ENCODE measurements at regions not wholly inside any gene's neighbourhood (a gene's known extent, or its start where the extent isn't known, plus 50 kb on each side); places are given as distances from the start of the nearest gene placed in this dataset.

- no peaks in the 10 kb centered on the region for H3K79me2 ChIP-seq (ENCODE audit: insufficient read depth, low read depth)
- H3K4me2 ChIP-seq, result no peak overlapping the region
- no peak overlapping the region for H3K4me3 ChIP-seq (IDR thresholded peaks at IDR 0.05; ENCODE audit: insufficient read depth, low read depth, low read length)
- H3K36me3 ChIP-seq (ENCODE audit: insufficient read depth), result no peaks in the 10 kb centered on the region
- TF ChIP-seq CTCF (conservative IDR thresholded peaks at IDR 0.05; ENCODE audit: low read depth, low read length), result no peak
- H3K4me1 ChIP-seq (ENCODE audit: low read depth, poor library complexity, severe bottlenecking), result no peaks in the 10 kb centered on the region
- no peak overlapping the region for H3K9ac ChIP-seq
- no peak overlapping the region for H3K27ac ChIP-seq
- no peaks in the 10 kb centered on the region for H3K27me3 ChIP-seq (ENCODE audit: insufficient read depth, low read depth)
- H2AFZ ChIP-seq (ENCODE audit: low read depth), result no peak overlapping the region
- no peaks in the 10 kb centered on the region for H4K20me1 ChIP-seq (ENCODE audit: insufficient read depth)
These were observed 156.9 kb downstream of the RASSF9 start for GRCh38 chr12:85679296-85679695.

GRCh38 chr12:85680881-85681280 is 155.3 kb downstream of the RASSF9 start:
- no peak for TF ChIP-seq CTCF (conservative IDR thresholded peaks at IDR 0.05; ENCODE audit: low read depth, low read length)

DNA sequence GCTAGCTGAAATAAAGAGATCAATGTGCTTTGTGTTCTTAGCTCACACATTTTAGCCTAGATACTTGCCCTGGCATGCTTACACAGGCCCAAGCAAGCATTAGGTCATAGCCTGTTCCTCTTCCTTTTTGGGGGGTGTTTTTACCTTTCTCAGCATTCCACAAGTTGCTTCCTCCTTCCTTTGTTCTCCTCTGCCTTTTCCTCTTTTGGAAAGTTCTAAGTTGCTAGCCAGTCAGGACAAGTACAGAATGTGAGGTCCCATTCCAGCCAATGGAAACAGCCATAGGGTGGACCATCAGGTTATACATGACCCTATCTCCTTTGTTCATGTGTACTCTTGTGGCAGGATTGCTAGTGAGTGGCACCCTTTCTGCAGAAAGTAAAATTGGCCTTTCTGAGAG is 154.9 kb downstream of the RASSF9 start:
- Histone ChIP-seq H4K20me1 (ENCODE audit: insufficient read depth) (no peaks in the 10 kb centered on the region), H3K27ac (no peak overlapping the region), H3K36me3 (ENCODE audit: insufficient read depth) (no peaks in the 10 kb centered on the region), H2AFZ (ENCODE audit: low read depth) (no peak overlapping the region), H3K4me3 (IDR thresholded peaks at IDR 0.05; ENCODE audit: insufficient read depth, low read depth, low read length) (no peak overlapping the region), H3K79me2 (ENCODE audit: insufficient read depth, low read depth) (no peaks in the 10 kb centered on the region), H3K4me1 (ENCODE audit: low read depth, poor library complexity, severe bottlenecking) (no peaks in the 10 kb centered on the region), H3K9ac (no peak overlapping the region), H3K4me2 (no peak overlapping the region), H3K27me3 (ENCODE audit: insufficient read depth, low read depth) (no peaks in the 10 kb centered on the region)
- TF ChIP-seq CTCF (conservative IDR thresholded peaks at IDR 0.05; ENCODE audit: low read depth, low read length), result no peak

More at GRCh38 chr12:85680881-85681280, 155.3 kb downstream of the RASSF9 start:
- Histone ChIP-seq H3K36me3 (ENCODE audit: insufficient read depth) (no peaks in the 10 kb centered on the region), H3K27me3 (ENCODE audit: insufficient read depth, low read depth) (no peaks in the 10 kb centered on the region), H3K9ac (no peak overlapping the region), H4K20me1 (ENCODE audit: insufficient read depth) (no peaks in the 10 kb centered on the region), H2AFZ (ENCODE audit: low read depth) (no peak overlapping the region), H3K4me1 (ENCODE audit: low read depth, poor library complexity, severe bottlenecking) (no peaks in the 10 kb centered on the region), H3K4me3 (IDR thresholded peaks at IDR 0.05; ENCODE audit: insufficient read depth, low read depth, low read length) (no peak overlapping the region), H3K79me2 (ENCODE audit: insufficient read depth, low read depth) (no peaks in the 10 kb centered on the region), H3K4me2 (no peak overlapping the region), H3K27ac (no peak overlapping the region)

GRCh38 chr12:85683051-85683450 is 153.2 kb downstream of the RASSF9 start:
- TF ChIP-seq CTCF (conservative IDR thresholded peaks at IDR 0.05; ENCODE audit: low read depth, low read length), result no peak

More at GRCh38 chr12:85683051-85683450, 153.2 kb downstream of the RASSF9 start:
- no peak overlapping the region for H3K4me3 ChIP-seq (IDR thresholded peaks at IDR 0.05; ENCODE audit: insufficient read depth, low read depth, low read length)
- no peak overlapping the region for H3K27ac ChIP-seq
- no peaks in the 10 kb centered on the region for H3K4me1 ChIP-seq (ENCODE audit: low read depth, poor library complexity, severe bottlenecking)
- no peak overlapping the region for H2AFZ ChIP-seq (ENCODE audit: low read depth)
- no peak overlapping the region for H3K4me2 ChIP-seq
- no peaks in the 10 kb centered on the region for H4K20me1 ChIP-seq (ENCODE audit: insufficient read depth)
- H3K27me3 ChIP-seq (ENCODE audit: insufficient read depth, low read depth), result no peaks in the 10 kb centered on the region
- H3K79me2 ChIP-seq (ENCODE audit: insufficient read depth, low read depth), result no peaks in the 10 kb centered on the region
- no peak overlapping the region for H3K9ac ChIP-seq
- no peaks in the 10 kb centered on the region for H3K36me3 ChIP-seq (ENCODE audit: insufficient read depth)

All from KMS-11 (cell line).